GM12874 (cell line): ENCODE measurements at regions not wholly inside any gene's neighbourhood (a gene's known extent, or its start where the extent isn't known, plus 50 kb on each side); places are given as distances from the start of the nearest gene placed in this dataset.

ENCODE experiments used
- CTCF ChIP-seq: IDR thresholded peaks from 2 replicates; pipeline ENCODE4 v1.5.1; 2011; ENCODE audit warnings: low read depth, mild to moderate bottlenecking, control low read depth, low read length, moderate library complexity; ENCODE audit not compliant: insufficient read depth

- no peak for TF ChIP-seq CTCF
Measured at GRCh38 chr10:61835946-61836887, 65.3 kb upstream of the ARID5B start.

GRCh38 chr10:61836888-61837754, 64.4 kb upstream of the ARID5B start:
- TF ChIP-seq CTCF, result no peak

- TF ChIP-seq CTCF, result no peak
Measured at GRCh38 chr10:61837755-61838171, 63.7 kb upstream of the ARID5B start.

DNA sequence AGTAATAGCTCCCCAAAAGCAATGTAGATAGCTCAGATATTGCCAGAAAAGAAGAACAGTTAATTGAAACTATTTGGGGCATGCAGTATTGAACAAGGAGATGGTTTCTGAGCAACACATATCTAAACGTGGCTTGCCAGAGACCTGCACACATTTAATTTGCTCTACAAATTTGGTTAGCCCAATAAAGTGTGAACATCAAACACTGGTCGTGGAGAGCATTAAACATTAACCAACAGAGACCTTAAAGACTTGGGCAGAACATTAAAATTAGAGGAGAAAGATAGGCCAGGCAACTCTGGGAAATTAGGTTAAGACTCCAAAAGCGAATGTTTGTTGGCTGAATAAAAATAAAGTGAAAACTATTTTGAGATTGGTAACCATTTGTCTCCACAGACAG, 61.6 kb upstream of the ARID5B start:
- no peak for TF ChIP-seq CTCF

- no peak for TF ChIP-seq CTCF
Measured at GRCh38 chr10:61840403-61840802, 61.1 kb upstream of the ARID5B start.

GRCh38 chr10:61841338-61841875, 60.1 kb upstream of the ARID5B start:
- no peak for TF ChIP-seq CTCF
